SK-N-SH (cell line): ENCODE measurements at regions not wholly inside any gene's neighbourhood (a gene's known extent, or its start where the extent isn't known, plus 50 kb on each side); places are given as distances from the start of the nearest gene placed in this dataset.

ENCODE experiments used
- CTCF ChIA-PET: fragments of 300-600, 350-600 bp; formaldehyde crosslinking; extraction: SDS; loops from one replicate; lab custom pipeline; 2021; lab: Yijun Ruan, JAX
- POLR2A ChIA-PET: fragments of 350-600 bp; sonication (Branson Sonifier 250); formaldehyde crosslinking; extraction: SDS; loops from one replicate; lab custom pipeline; 2020; ENCODE audit warnings: antibody characterized with exemption, inconsistent platforms; lab: Yijun Ruan, JAX
- DNase-seq: peaks from one replicate; pipeline ENCODE4 v3.0.0; 2012
- H2AFZ ChIP-seq: fragments of 200-600 bp; sonication (generic); 2 replicates; pipeline ENCODE4 v1.8.1; 2016; ENCODE audit warnings: antibody characterized with exemption, mild to moderate bottlenecking, low read depth
- H3F3A ChIP-seq: fragments of 200-600 bp; sonication (generic); replicated peaks from 2 replicates; pipeline ENCODE3; 2016; ENCODE audit warnings: antibody characterized with exemption, mild to moderate bottlenecking; ENCODE audit not compliant: insufficient read depth
- H3K27ac ChIP-seq, 2 experiments: fragments of 200-500 bp in 1 of 2; fragments of 200-600 bp in 1 of 2; sonication (Bioruptor generic) in 1 of 2; sonication (generic), shearing (Covaris generic) in 1 of 2; 2 replicates each; pipeline versions ENCODE4 v1.5.1 to v1.6.1; 2014 to 2016; ENCODE audit warnings: low read depth in 2 of 2, inconsistent platforms in 1 of 2, low read length in 1 of 2, mild to moderate bottlenecking in 1 of 2, mixed read lengths in 1 of 2
- H3K27me3 ChIP-seq: fragments of 200-600 bp; sonication (generic), shearing (Covaris generic); 2 replicates; pipeline ENCODE4 v1.6.1; 2016; ENCODE audit warnings: mixed run types; ENCODE audit not compliant: insufficient read depth
- H3K36me3 ChIP-seq, 2 experiments: fragments of 200-500 bp in 1 of 2; fragments of 200-600 bp in 1 of 2; sonication (Bioruptor generic) in 1 of 2; sonication (generic) in 1 of 2; replicated peaks in 1 of 2; 2 replicates each; pipeline versions ENCODE3 to v1.5.1; 2014 to 2016; ENCODE audit warnings: low read length in 1 of 2, mild to moderate bottlenecking in 1 of 2; ENCODE audit not compliant: insufficient read depth in 2 of 2, control insufficient read depth in 1 of 2
- H3K4me1 ChIP-seq, 2 experiments: fragments of 200-500 bp in 1 of 2; fragments of 200-600 bp in 1 of 2; sonication (Bioruptor generic) in 1 of 2; sonication (generic), shearing (Covaris generic) in 1 of 2; 2 replicates each; pipeline versions ENCODE4 v1.5.1 to v1.6.1; 2014 to 2016; ENCODE audit warnings: low read depth in 1 of 2, low read length in 1 of 2, mixed run types in 1 of 2; ENCODE audit not compliant: insufficient read depth in 2 of 2, control insufficient read depth in 1 of 2
- H3K4me2 ChIP-seq: fragments of 200-600 bp; sonication (generic), shearing (Covaris generic); 2 replicates; pipeline ENCODE4 v1.6.1; 2017; ENCODE audit warnings: mixed run types
- H3K4me3 ChIP-seq, 2 experiments: fragments of 200-500 bp in 1 of 2; fragments of 200-600 bp in 1 of 2; sonication (Bioruptor generic) in 1 of 2; sonication (generic), shearing (Covaris generic) in 1 of 2; 2 replicates each; pipeline versions ENCODE4 v1.5.1 to v1.8.1; 2014 to 2016; ENCODE audit warnings: low read depth in 2 of 2, inconsistent platforms in 1 of 2, low read length in 1 of 2, mild to moderate bottlenecking in 1 of 2, mixed read lengths in 1 of 2, moderate library complexity in 1 of 2
- H3K79me2 ChIP-seq: fragments of 200-600 bp; sonication (generic); 2 replicates; pipeline ENCODE4 v1.8.1; 2017; ENCODE audit warnings: mild to moderate bottlenecking; ENCODE audit not compliant: insufficient read depth
- H3K9ac ChIP-seq: fragments of 200-600 bp; sonication (generic); 2 replicates; pipeline ENCODE4 v1.6.1; 2017; ENCODE audit warnings: mixed run types
- H3K9me2 ChIP-seq: fragments of 200-600 bp; sonication (generic); 2 replicates; pipeline ENCODE4 v1.6.1; 2017; ENCODE audit warnings: mixed run types
- H3K9me3 ChIP-seq: fragments of 200-600 bp; sonication (generic); 2 replicates; pipeline ENCODE4 v1.6.1; 2017; ENCODE audit warnings: mixed run types, mild to moderate bottlenecking, moderate library complexity
- H4K20me1 ChIP-seq: fragments of 200-600 bp; sonication (generic); 2 replicates; pipeline ENCODE4 v1.6.1; 2017; ENCODE audit warnings: mild to moderate bottlenecking, mixed run types; ENCODE audit not compliant: insufficient read depth
- CHD2 ChIP-seq: fragments of 150-350 bp; IDR thresholded peaks from 2 replicates; pipeline ENCODE4 v1.6.1; 2018; ENCODE audit warnings: low read length; ENCODE audit not compliant: partially characterized antibody
- EP300 ChIP-seq, 2 experiments: IDR thresholded peaks; 2 replicates each; pipeline versions ENCODE4 v1.4.0 to v1.6.1; 2012; ENCODE audit warnings: borderline replicate concordance in 1 of 2, low read depth in 1 of 2, low read length in 1 of 2
- EZH2phosphoT487 ChIP-seq: fragments of 200-600 bp; sonication (generic); IDR thresholded peaks from 2 replicates; pipeline ENCODE4 v1.6.1; 2017; ENCODE audit warnings: low read depth, mixed run types, mild to moderate bottlenecking, antibody characterized with exemption, moderate library complexity, borderline replicate concordance
- FOSL2 ChIP-seq: IDR thresholded peaks from 2 replicates; pipeline ENCODE4 v1.4.0; 2012; ENCODE audit warnings: low read depth, mild to moderate bottlenecking, moderate library complexity, borderline replicate concordance
- FOXJ3 ChIP-seq: sonication (generic); formaldehyde crosslinking; IDR thresholded peaks from 2 replicates; pipeline ENCODE4 v1.5.1; 2020; ENCODE audit warnings: mild to moderate bottlenecking, missing genetic modification reagents
- GABPA ChIP-seq: IDR thresholded peaks from 2 replicates; pipeline ENCODE4 v1.4.0; 2012; ENCODE audit warnings: low read depth, mild to moderate bottlenecking
- GATA2 ChIP-seq: sonication (generic); formaldehyde crosslinking; IDR thresholded peaks from 2 replicates; pipeline ENCODE4 v1.5.0; 2020; ENCODE audit warnings: mild to moderate bottlenecking, missing genetic modification reagents
- IRF3 ChIP-seq: fragments of 150-350 bp; IDR thresholded peaks from 2 replicates; pipeline ENCODE4 v1.6.1; 2016; ENCODE audit warnings: mild to moderate bottlenecking, low read depth, low read length
- JUND ChIP-seq: IDR thresholded peaks from 2 replicates; pipeline ENCODE4 v1.4.0; 2012
- MAX ChIP-seq: IDR thresholded peaks from 2 replicates; pipeline ENCODE4 v1.4.0; 2012; ENCODE audit warnings: low read depth
- MEF2A ChIP-seq: IDR thresholded peaks from 2 replicates; pipeline ENCODE4 v1.4.0; 2012; ENCODE audit warnings: low read depth, borderline replicate concordance
- NFIC ChIP-seq: IDR thresholded peaks from 2 replicates; pipeline ENCODE4 v1.4.0; 2012; ENCODE audit warnings: borderline replicate concordance
- NRF1 ChIP-seq: IDR thresholded peaks from 2 replicates; pipeline ENCODE4 v1.6.1; 2012; ENCODE audit warnings: low read depth, mild to moderate bottlenecking, low read length
- PBX3 ChIP-seq: IDR thresholded peaks from 2 replicates; pipeline ENCODE4; 2012
- POLR2AphosphoS5 ChIP-seq: IDR thresholded peaks from 2 replicates; pipeline ENCODE4 v1.6.1; 2012; ENCODE audit warnings: low read depth, low read length
- RAD21 ChIP-seq: IDR thresholded peaks from 2 replicates; pipeline ENCODE4 v1.6.1; 2012; ENCODE audit warnings: mild to moderate bottlenecking, low read length
- RCOR1 ChIP-seq: fragments of 150-350 bp; IDR thresholded peaks from 2 replicates; pipeline ENCODE4 v1.6.1; 2017; ENCODE audit warnings: antibody characterized with exemption, low read length
- RFX5 ChIP-seq: IDR thresholded peaks from 2 replicates; pipeline ENCODE4 v1.6.1; 2012; ENCODE audit warnings: mild to moderate bottlenecking, improper control_type of control experiment, low read length
- SIN3A ChIP-seq: IDR thresholded peaks from 2 replicates; pipeline ENCODE4 v1.6.1; 2012; ENCODE audit warnings: low read depth, mild to moderate bottlenecking, low read length, moderate library complexity, borderline replicate concordance
- SMC3 ChIP-seq: IDR thresholded peaks from 2 replicates; pipeline ENCODE4 v1.6.1; 2012; ENCODE audit warnings: low read depth, low read length, improper control_type of control experiment
- TAF1 ChIP-seq: IDR thresholded peaks from 2 replicates; pipeline ENCODE4 v1.6.1; 2012; ENCODE audit warnings: low read depth, mild to moderate bottlenecking, low read length, moderate library complexity, borderline replicate concordance
- TCF12 ChIP-seq: IDR thresholded peaks from 2 replicates; pipeline ENCODE4 v1.4.0; 2012
- TEAD4 ChIP-seq: IDR thresholded peaks from 2 replicates; pipeline ENCODE4 v1.4.0; 2012; ENCODE audit warnings: mild to moderate bottlenecking, borderline replicate concordance; ENCODE audit not compliant: insufficient read depth
- USF1 ChIP-seq: IDR thresholded peaks from 2 replicates; pipeline ENCODE4 v1.4.0; 2012; ENCODE audit warnings: low read depth, borderline replicate concordance
- USF2 ChIP-seq: fragments of 150-350 bp; IDR thresholded peaks from 2 replicates; pipeline ENCODE4 v1.6.1; 2017; ENCODE audit warnings: antibody characterized with exemption, low read length, low read depth, borderline replicate concordance
- YY1 ChIP-seq: IDR thresholded peaks from 2 replicates; pipeline ENCODE4 v1.4.0; 2012; ENCODE audit warnings: low read depth, mild to moderate bottlenecking
- ZBTB33 ChIP-seq: IDR thresholded peaks from 2 replicates; pipeline ENCODE4 v1.4.0; 2012; ENCODE audit warnings: low read depth, borderline replicate concordance
- WGBS: methylation state at CpG from one replicate; pipeline ENCODE4 v1.1.6; 2017; ENCODE audit warnings: low lambda C conversion rate; 5-methylcytosine and 5-hydroxymethylcytosine counted together

GRCh38 chr21:17461014-17461413, 51.8 kb upstream of the CXADR start:
- H3K27ac ChIP-seq = peak overlapping the region; percentile 11 to 64; a peak in 3 of 4 replicates
- POLR2A ChIA-PET = no interaction called here
- peak; percentile 71 for TF ChIP-seq TCF12
- no peak for TF ChIP-seq GABPA
- no peak for TF ChIP-seq TEAD4
- TF ChIP-seq FOSL2 = peak; percentile 77; the same call in 1 of the 2 replicates
- TF ChIP-seq MAX = 0 out of 2 replicates have a peak, but pooled peaks have one; percentile 39
- TF ChIP-seq MEF2A = peak; percentile 92
- no peak for TF ChIP-seq ZBTB33
- no peak for TF ChIP-seq EZH2phosphoT487
- TF ChIP-seq GATA2 (CRISPR knock-in tag) = no peak
- TF ChIP-seq PBX3 = peak; percentile 69
- no peak for TF ChIP-seq USF1
- TF ChIP-seq JUND = peak; percentile 64
- no peak for TF ChIP-seq RCOR1
- no peak for TF ChIP-seq SMC3
- no peak for TF ChIP-seq EP300 (IDR thresholded peaks at IDR 0.05; ENCODE audit: borderline replicate concordance in 1 of 2, low read depth in 1 of 2, low read length in 1 of 2)
- TF ChIP-seq NRF1 = no peak
- TF ChIP-seq CHD2 = no peak
- TF ChIP-seq RFX5 = no peak
- no peak for TF ChIP-seq SIN3A
- no peak for TF ChIP-seq TAF1
- peak; percentile 73 for TF ChIP-seq NFIC
- no peak for TF ChIP-seq IRF3
- no peak for TF ChIP-seq FOXJ3 (CRISPR knock-in tag)
- no peak; the same call in 1 of the 2 replicates for TF ChIP-seq POLR2AphosphoS5
- no peak for TF ChIP-seq YY1
- TF ChIP-seq RAD21 = no peak
- TF ChIP-seq USF2 = no peak

More at GRCh38 chr21:17461014-17461413, 51.8 kb upstream of the CXADR start:
- CTCF ChIA-PET = no interaction called here
- H3F3A ChIP-seq = peaks cover 6% of the 10 kb centered on the region
- no peaks in the 10 kb centered on the region; a peak in 1 of 4 replicates for H3K4me1 ChIP-seq
- H3K79me2 ChIP-seq = no peaks in the 10 kb centered on the region
- 0 out of 2 replicates have a peak overlapping the region, but pooled peaks have one; percentile 13 for H2AFZ ChIP-seq
- no peaks in the 10 kb centered on the region for H3K9me3 ChIP-seq
- H3K9ac ChIP-seq = no peak overlapping the region
- H3K27me3 ChIP-seq = no peaks in the 10 kb centered on the region
- 11% methylated on average over 3 of the region's 3 CpGs for WGBS
- H4K20me1 ChIP-seq = no peaks in the 10 kb centered on the region
- DNase-seq = no peak
- no peak overlapping the region for H3K4me3 ChIP-seq
- H3K4me2 ChIP-seq = peak overlapping the region; percentile 27; the same call in 1 of the 2 replicates
- H3K9me2 ChIP-seq = no peaks in the 10 kb centered on the region
- H3K36me3 ChIP-seq = no peaks in the 10 kb centered on the region
